IPS DF 4.7 (cell line): ENCODE measurements at regions not wholly inside any gene's neighbourhood (a gene's known extent, or its start where the extent isn't known, plus 50 kb on each side); places are given as distances from the start of the nearest gene placed in this dataset.
"Not testable (repeated sequence)": the region's sequence is repeated elsewhere in the genome, so short reads cannot be mapped to it uniquely, and the experiment has no call there.

Experiments
- DNase-seq: peaks from one replicate; pipeline ENCODE4 v3.0.0-alpha.2; 2013; ENCODE audit warnings: low spot score; ENCODE audit errors: extremely low read depth

DNA sequence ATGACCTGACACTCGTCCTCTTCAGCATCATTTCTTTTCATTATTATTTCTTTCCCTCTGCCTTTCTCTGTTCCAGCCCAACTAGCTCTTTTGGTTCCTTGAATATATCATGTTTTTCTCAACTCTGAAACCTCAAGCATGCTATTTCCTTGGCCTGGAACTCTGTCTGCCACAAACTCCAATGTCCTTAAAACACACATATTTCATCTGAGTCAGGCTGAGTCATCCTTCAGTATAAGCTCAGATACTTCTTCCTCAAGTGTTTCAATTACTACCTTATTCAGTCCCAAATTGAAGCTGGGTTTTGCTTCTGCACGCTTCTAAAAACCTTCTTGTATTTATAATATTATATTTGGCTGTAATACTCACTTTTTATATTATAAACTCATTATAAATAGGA, 424.2 kb downstream of the PDGFC start:
- DNase-seq, result no peak

DNA sequence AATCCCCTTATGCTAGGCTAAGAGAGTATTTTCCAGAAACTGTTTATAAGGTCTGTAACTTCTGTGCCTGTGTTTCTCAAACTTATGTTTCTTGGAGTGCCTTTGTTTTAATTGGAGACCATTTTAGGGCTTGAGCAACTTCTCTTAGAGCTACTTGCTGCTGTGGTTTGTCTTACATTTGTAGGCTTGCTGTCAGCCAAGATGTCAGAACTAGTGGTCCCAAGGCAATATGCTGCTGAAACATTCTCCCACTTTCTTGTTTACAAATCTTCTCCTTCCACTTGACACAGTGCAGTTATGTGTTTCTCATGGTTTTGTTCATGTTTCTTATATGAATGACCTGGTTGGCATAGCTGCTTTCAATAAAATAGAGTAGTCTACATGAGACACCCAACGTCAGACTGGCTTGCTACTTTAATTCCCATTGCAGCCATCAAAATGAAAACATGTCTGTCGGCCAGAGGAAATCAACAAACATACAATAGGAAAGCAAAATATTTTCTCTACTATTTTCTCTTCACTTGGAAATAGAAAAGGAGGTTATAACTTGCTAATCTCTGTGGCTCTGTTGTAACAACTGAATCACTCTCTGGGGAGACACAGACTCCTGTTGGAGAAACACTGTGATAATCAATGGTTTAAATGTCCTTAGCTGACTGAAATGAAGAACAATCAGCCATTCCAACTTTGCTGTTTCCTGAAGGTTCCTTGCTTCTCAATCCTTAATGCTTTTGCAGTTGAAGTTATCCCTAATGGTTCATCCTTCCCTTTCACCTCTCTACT, 426.4 kb downstream of the PDGFC start:
- DNase-seq, result no peak

DNA sequence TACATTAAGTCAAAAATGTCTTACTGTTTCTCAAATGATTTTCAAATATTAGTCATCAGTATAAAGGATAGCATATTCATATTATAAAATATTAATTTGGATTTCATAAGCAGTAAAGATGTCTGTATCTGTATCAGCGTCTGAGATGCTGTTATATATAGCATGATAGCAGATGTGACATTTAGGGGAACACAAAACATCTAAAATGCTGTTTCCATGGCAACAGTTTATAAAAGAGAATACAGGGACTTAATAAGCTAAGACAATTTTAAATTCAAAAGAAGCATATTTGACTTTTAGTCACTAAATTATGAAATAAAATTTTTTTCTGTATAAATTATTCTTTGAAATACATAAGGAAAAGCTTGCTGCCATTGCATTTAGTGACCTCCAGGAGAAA, 432.2 kb downstream of the PDGFC start:
- DNase-seq, result no peak

DNA sequence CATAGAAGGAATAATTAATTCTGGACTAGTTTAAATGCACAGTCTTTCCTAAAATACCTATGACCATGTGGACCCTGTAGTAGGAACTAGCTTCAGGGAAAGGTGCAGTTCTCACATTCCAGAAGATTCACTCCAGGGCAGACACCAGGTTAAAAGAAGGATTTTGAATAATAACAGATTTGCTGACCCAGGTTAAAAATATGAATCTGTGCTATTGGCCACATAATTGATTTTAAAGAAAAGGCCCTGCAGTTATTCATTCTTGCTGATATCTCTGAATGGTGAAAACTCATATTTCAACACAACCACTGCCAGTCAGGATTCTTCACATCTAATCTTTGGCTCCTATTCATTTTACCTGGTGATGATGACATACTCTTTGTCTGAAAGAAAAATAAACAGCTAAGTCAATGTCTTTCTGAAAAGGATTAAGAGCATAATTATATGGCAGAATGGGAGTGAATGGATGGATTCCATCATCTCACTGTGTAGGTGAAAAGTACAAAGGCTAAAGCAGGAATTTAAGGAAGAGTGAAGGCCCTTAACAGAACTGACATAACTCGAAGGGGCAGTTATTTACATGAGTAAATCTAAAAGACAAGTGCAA, 432.8 kb downstream of the PDGFC start:
- no peak for DNase-seq

- no peak for DNase-seq
These were observed 433.4 kb downstream of the PDGFC start for GRCh38 chr4:156538210-156538609.

- no peak for DNase-seq
These were observed 434.3 kb downstream of the PDGFC start for GRCh38 chr4:156537286-156537685.

- no peak for DNase-seq
These were observed 434.9 kb downstream of the PDGFC start for GRCh38 chr4:156536661-156537060.

DNA sequence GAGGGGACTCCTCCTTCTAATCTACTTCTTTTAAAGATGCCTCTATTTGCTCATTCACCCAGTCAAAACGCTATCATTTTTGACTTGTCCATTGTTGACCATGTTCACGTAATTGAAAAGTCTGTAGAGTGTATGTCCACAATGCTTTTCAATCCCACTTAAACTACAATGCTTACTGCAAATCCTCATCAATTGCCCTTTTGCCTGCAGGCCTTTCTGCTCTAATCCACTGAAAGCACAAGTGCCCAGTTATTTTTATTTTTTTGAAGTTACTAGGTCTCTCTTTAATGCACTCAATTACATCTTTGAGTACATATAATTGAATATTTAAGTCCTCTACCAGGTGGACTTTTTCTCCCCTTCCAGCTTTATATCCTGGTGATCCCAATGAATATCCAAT, 437.4 kb downstream of the PDGFC start:
- no peak for DNase-seq

DNA sequence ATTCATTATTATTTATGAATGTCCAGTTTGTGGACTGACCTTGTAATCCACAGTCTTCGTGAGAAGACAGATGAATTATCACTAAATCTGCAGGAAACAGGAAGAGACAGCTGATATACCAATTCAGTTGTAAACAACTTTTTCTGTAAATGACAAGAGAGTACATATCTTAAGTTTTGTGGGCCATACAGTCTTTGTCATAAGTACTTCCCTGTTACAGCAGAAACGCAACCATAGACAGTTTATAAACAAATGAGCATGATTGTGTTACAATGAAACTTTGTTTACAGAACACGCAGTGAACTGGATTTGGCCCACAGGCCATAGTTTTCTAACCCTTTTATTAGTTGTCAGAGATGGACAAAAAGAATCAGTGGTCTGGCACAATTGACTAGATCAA, 443.4 kb downstream of the PDGFC start:
- DNase-seq, result no peak

DNA sequence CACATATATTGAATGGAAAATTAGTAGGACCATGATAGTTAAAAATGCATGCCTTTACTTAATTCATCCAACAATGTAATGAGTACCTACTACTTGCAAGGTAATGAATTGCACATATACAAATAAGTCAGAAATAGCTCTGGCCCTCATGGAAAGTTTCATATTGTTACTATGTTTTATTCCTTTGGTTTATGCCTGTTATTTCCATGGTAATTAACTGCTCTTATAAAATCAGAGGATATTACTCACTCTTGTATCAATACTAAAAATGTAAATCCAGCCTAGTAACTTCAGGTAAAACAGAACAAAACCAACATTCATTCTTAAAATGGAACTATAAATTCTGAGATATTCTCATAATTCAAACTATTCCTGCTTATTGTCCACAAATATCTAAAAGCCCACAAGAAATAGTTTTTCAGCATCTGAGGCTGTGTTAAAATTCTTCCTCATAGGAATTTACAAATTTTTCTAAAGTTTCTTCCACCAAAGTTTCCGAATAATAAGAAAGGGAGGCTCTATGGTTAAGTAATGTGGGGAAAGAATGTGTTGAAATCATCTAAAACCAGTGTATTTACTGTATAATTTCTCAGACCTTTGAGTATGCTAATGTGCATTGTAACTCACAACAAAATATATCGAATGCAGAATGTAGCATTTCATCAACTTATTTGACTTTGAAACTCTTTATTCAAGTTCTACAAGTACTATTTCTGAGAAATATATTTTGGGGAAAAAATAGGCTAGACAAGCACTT, 444.2 kb downstream of the PDGFC start:
- no peak for DNase-seq

DNA sequence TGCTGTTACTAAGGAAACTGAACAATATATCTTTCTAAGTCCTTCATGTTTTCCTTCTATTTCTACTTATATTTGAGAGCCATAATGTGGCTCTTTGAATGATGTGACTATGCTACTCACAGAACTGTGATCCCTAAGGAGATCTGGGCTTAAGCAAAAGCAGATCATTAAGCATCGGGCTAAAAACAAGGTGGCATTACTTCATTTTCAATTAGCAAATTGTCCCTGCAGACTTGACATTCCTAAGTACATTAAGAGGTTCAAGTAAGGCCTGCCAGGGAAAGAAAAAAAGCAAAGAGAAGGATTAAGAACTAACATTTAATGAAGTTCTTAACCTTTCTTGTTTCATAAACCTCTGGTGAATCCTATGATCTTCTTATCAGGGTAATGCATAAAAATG, 447.6 kb downstream of the PDGFC start:
- DNase-seq, result no peak

- DNase-seq, result no peak
These were observed 448.1 kb downstream of the PDGFC start for GRCh38 chr4:156523492-156523891.

GRCh38 chr4:156521631-156522030, 450.0 kb downstream of the PDGFC start:
- no peak for DNase-seq

DNA sequence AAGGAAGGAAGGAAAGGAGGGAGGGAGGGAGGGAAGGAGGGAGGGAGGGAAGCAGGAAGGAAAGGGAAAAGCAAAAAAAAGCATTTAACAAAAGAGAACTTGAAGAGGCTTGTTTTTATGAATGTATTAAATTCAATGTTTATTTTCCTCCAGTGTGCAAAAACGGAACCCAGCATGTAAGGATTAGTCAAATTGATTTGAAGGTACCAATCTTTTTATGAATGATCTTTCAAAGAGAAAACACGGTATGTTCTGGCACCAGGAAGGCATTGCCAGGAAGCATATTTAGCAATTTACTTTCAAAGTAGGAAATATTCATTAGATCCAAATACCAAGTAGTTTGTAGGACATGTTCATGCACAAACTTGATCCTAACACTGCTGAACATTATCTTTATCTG, 453.6 kb downstream of the PDGFC start:
- DNase-seq, result no peak

DNA sequence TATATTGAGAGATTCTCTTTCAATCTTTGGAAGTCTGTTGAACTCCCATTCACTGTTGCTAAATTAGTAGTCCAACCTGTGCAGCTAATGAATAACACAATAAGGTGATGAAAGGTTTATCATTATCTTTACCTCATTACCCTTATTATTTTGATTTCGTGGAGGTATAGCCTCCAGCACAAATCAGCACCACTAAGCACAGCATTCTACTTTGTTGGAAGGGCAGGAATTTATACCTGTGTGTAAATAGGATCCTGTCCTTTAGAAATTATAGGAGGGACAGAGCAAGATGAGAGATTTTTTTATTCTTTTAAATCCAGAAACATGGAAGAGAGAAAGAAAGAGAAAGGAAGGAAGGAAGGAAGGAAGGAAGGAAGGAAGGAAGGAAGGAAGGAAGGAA, 454.1 kb downstream of the PDGFC start:
- DNase-seq, result no peak

- DNase-seq, result no peak
These were observed 454.9 kb downstream of the PDGFC start for GRCh38 chr4:156516698-156517097.

DNA sequence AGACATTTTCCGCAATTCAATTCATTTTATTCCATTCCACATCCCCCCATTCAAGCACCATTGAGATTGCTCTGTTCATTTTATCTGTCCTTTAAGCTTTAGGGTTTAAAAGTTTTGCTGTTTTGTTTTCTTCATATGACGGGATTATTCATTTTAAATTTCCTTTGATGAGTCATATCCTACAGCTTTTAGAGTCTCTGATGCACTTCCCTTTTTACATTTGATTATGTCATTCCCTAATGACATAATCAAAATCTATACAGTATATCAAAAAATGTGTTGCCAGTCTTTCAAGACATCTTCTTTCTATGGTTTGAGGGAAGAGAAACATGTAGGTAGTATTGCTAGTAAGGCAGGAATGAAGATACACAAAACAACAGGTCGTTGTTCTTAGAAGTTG, 456.3 kb downstream of the PDGFC start:
- no peak for DNase-seq

DNA sequence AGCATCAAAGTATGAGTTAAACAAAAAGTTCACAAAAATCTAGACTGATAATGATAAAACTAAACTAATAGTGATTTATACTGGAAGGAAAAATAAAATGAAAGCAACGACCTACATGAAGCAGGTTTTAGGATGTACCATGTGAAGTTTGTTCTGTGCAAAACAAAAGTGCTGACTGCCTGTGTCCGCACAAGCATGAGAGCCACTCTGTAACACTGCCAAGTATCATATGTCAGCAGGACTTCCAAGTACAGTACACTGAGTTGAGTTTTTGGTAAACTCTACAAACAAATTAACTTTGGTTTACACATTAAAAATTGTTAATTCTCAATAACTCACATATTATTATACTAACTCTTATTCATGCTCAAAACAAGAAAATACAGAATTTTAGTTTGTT, 459.0 kb downstream of the PDGFC start:
- DNase-seq, result no peak

GRCh38 chr4:156509921-156510320, 461.7 kb downstream of the PDGFC start:
- DNase-seq, result not testable (repeated sequence)

- no peak for DNase-seq
These were observed 466.2 kb downstream of the PDGFC start for GRCh38 chr4:156505341-156505955.

DNA sequence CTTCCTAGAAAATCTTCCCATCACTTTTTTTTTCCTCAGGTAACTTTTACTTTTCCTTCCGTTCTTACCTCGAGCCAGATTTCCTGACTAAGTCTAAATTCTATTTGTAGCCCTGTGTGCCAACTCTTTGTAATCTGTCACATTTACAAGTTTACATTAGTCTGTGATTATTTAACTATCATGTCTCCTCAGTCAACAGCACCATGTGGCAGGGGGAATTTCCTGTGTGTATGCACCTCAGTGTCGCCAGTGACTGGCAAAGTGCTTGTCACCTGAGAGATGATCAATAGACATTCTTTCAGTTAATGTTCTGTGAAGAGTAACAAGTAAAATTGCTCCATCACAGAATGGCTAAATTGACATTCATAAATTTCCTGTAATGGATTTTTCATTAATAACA, 468.5 kb downstream of the PDGFC start:
- DNase-seq, result no peak

DNA sequence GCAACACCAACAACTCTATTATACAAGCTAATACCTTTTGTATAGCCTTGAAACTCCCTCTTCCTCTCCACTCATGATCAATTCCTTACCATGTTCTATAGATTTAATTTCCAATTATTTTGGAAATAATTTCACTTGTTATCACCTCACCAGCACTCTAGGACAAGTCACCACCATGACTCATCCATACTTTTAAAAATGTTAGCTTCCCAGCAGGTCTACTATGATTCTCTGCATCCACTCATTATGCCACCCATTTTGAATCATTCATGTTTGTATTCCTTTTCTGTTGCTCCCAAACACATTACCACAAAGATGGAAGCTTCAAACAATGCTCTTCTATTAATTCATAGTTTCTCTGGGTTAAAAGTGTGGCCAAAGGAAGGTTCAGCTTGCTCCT, 469.6 kb downstream of the PDGFC start:
- no peak for DNase-seq
